ENCODE measurements at regions not wholly inside any gene's neighbourhood (a gene's known extent, or its start where the extent isn't known, plus 50 kb on each side); places are given as distances from the start of the nearest gene placed in this dataset.

GRCh38 chrX:150162141-150162540, 201.0 kb upstream of the MAMLD1 start:
- Histone ChIP-seq H3K27me3 (peaks cover 0 to 5% (median 0%) of the 10 kb centered on the region in 7 donors), H3K4me3 (no peak overlapping the region), H3K9me3 (no peaks in the 10 kb centered on the region), H3K4me1 (no peaks in the 10 kb centered on the region), H3K36me3 (no peaks in the 10 kb centered on the region), H3K27ac (no peak overlapping the region)
- intact Hi-C loops (cut with DNase I), result no loop called here
- DNase-seq (no peak), ATAC-seq (no peak)
- no peak for TF ChIP-seq CTCF (IDR thresholded peaks at IDR 0.05)
- 92 to 94% methylated on average over 4 of the region's 4 CpGs for WGBS, 2 donors

GRCh38 chrX:150163221-150163930, 199.7 kb upstream of the MAMLD1 start:
- TF ChIP-seq CTCF (IDR thresholded peaks at IDR 0.05), result no peak

GRCh38 chrX:150163956-150164726, 199.0 kb upstream of the MAMLD1 start:
- no peak for ATAC-seq
- no peak for TF ChIP-seq CTCF (IDR thresholded peaks at IDR 0.05)
- H3K4me3 ChIP-seq, result no peak overlapping the region
- H3K4me1 ChIP-seq, result no peaks in the 10 kb centered on the region
- no peaks in the 10 kb centered on the region for H3K9me3 ChIP-seq
- no peak overlapping the region for H3K27ac ChIP-seq
- DNase-seq, result no peak
- H3K27me3 ChIP-seq, result peaks cover 0 to 5% (median 0%) of the 10 kb centered on the region in 7 donors
- WGBS, 2 donors, result 95 to 100% methylated on average over 4 of the region's 4 CpGs
- H3K36me3 ChIP-seq, result no peaks in the 10 kb centered on the region
- intact Hi-C loops (cut with DNase I), result no loop called here

More at GRCh38 chrX:150163221-150163930, 199.7 kb upstream of the MAMLD1 start:
- no peak overlapping the region for H3K4me3 ChIP-seq
- intact Hi-C loops (cut with DNase I), result no loop called here
- no peak for DNase-seq
- H3K9me3 ChIP-seq, result no peaks in the 10 kb centered on the region
- H3K4me1 ChIP-seq, result no peaks in the 10 kb centered on the region
- ATAC-seq, result no peak
- H3K27ac ChIP-seq, result no peak overlapping the region
- H3K36me3 ChIP-seq, result no peaks in the 10 kb centered on the region
- H3K27me3 ChIP-seq, result peaks cover 0 to 5% (median 0%) of the 10 kb centered on the region in 7 donors
- WGBS, 2 donors, result 87 to 90% methylated on average over 8 of the region's 8 CpGs

DNA sequence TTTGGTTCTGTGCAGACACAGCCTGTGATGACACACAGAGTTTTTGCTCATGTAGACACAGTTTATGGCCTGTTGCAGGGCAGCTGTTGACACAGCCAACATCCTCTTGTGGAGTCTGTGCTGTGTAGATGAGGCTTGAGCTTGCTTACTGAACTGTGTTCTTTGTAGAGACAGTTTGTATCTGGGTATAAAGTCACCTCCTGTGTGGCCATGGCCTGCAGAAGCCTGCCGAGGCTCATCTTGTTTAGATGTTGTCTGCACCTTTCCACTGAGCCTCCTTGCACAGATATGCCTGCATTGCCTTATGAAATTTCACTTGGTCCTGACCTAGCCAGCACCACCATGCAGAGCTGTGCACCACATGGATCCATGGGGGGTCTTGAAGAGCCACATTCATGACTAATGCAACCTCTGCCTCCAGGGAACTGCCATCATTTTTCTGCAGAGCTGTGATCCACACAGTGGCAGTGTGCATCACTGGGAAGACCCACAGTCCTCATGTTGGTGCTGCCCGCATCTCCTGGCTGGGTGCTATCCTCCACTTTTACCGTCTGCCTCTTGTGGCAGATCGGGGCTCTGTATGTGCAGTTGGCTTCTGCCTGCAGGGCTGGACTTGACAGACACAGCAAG, 198.0 kb upstream of the MAMLD1 start:
- H3K27ac ChIP-seq, result no peak overlapping the region
- no peak for ATAC-seq
- TF ChIP-seq CTCF (IDR thresholded peaks at IDR 0.05), result no peak
- no peaks in the 10 kb centered on the region for H3K4me1 ChIP-seq
- H3K36me3 ChIP-seq, result no peaks in the 10 kb centered on the region
- WGBS, 2 donors, result 79 to 90% methylated on average over 4 of the region's 4 CpGs
- intact Hi-C loops (cut with DNase I), result no loop called here
- DNase-seq, result no peak
- no peak overlapping the region for H3K4me3 ChIP-seq
- peaks cover 0 to 5% (median 0%) of the 10 kb centered on the region in 7 donors for H3K27me3 ChIP-seq
- no peaks in the 10 kb centered on the region for H3K9me3 ChIP-seq

Measured in heart right ventricle (tissue), 16 donors.